Activated T-cell treated with anti-CD3 and anti-CD28 coated beads, Interleukin-2, amount 50 U/mL, for 24 hours (primary cell): ENCODE measurements at regions not wholly inside any gene's neighbourhood (a gene's known extent, or its start where the extent isn't known, plus 50 kb on each side); places are given as distances from the start of the nearest gene placed in this dataset.

Source experiments
- DNase-seq: peaks from one replicate; pipeline ENCODE4 v3.0.0-alpha.2; 2020
- H3K27ac Mint-ChIP-seq: 2 replicates; pipeline ENCODE4 v1.8.0; 2020; ENCODE audit warnings: mild to moderate bottlenecking, mixed read lengths
- H3K27me3 Mint-ChIP-seq: 2 replicates; pipeline ENCODE4 v1.8.0; 2020; ENCODE audit warnings: mixed read lengths
- H3K36me3 Mint-ChIP-seq: 2 replicates; pipeline ENCODE4 v1.8.0; 2020; ENCODE audit warnings: low read depth, mixed read lengths
- H3K4me1 Mint-ChIP-seq: 2 replicates; pipeline ENCODE4 v1.8.0; 2020; ENCODE audit warnings: low read depth, mixed read lengths
- H3K4me3 Mint-ChIP-seq: 2 replicates; pipeline ENCODE4 v1.8.0; 2020; ENCODE audit warnings: mild to moderate bottlenecking, moderate library complexity, mixed read lengths
- H3K9me3 Mint-ChIP-seq: 2 replicates; pipeline ENCODE4 v1.8.0; 2020; ENCODE audit warnings: mixed read lengths

GRCh38 chr12:34356233-34356987 lies 334.1 kb downstream of the ALG10 start:
- DNase-seq: no peak
- Mint-ChIP-seq H3K27ac (no peak overlapping the region), H3K27me3 (no peaks in the 10 kb centered on the region), H3K36me3 (no peaks in the 10 kb centered on the region), H3K4me1 (no peaks in the 10 kb centered on the region), H3K4me3 (no peak overlapping the region), H3K9me3 (no peaks in the 10 kb centered on the region)

- Mint-ChIP-seq H3K4me1 (no peaks in the 10 kb centered on the region), H3K27me3 (no peaks in the 10 kb centered on the region), H3K9me3 (peaks cover 5% of the 10 kb centered on the region), H3K36me3 (no peaks in the 10 kb centered on the region), H3K4me3 (no peak overlapping the region), H3K27ac (no peak overlapping the region)
- no peak for DNase-seq
These were observed 335.5 kb downstream of the ALG10 start for GRCh38 chr12:34357791-34358190.

DNA sequence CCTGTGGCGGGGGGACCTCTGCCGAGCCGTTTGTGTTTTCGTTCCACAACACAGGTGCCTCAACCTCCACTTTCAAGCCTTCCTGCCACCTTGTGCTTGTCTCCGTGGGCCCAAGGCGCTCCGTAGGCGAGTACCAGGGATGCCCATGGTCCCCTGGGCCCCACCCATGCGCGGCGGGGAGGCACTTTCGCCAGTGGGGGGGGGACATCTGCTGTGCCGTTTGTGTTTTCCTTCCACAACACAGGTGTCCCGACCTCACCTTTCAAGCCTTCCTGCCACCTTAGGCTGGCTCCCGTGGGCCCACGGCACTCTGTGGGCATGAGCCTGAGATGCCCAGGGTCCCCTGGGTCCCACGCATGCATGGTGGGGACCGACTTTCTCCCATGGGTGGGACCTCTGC lies 335.9 kb downstream of the ALG10 start:
- no peaks in the 10 kb centered on the region for H3K27me3 Mint-ChIP-seq
- H3K4me1 Mint-ChIP-seq: no peaks in the 10 kb centered on the region
- peaks cover 5% of the 10 kb centered on the region for H3K9me3 Mint-ChIP-seq
- H3K27ac Mint-ChIP-seq: no peak overlapping the region
- DNase-seq: no peak
- no peaks in the 10 kb centered on the region for H3K36me3 Mint-ChIP-seq
- H3K4me3 Mint-ChIP-seq: no peak overlapping the region

DNA sequence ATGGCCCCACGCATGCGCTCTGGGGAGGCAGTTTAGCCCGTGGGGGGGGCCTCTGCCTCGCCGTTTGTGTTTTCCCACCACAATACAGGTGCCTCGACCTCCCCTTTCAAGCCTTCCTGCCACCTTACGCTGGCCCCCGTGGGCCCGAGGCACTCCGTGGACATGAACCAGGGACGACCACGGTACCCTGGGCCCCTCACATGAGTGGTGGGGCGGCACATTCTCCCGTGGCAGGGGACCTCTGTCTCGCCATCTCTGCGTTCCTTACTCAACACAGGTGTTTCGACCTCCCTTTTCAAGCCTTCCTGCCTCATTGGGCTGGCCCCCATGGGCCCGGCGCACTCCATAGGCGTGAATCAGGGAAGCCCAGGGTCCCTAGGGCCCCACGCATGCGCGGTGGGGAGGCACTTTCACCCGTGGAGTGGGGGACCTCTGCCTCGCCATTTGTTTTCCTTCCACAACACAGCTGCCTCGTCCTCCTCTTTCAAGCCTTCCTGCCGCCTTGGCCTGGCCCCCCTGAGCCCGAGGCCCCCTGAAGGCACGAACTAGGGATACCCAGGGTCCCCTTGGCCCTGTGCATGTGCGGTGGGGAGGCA lies 339.5 kb downstream of the ALG10 start:
- no peak overlapping the region for H3K27ac Mint-ChIP-seq
- H3K36me3 Mint-ChIP-seq: no peaks in the 10 kb centered on the region
- no peak overlapping the region for H3K4me3 Mint-ChIP-seq
- H3K4me1 Mint-ChIP-seq: no peaks in the 10 kb centered on the region
- no peaks in the 10 kb centered on the region for H3K27me3 Mint-ChIP-seq
- no peak for DNase-seq
- peaks cover 16% of the 10 kb centered on the region for H3K9me3 Mint-ChIP-seq

GRCh38 chr12:34363050-34363673 lies 340.9 kb downstream of the ALG10 start:
- DNase-seq: no peak
- Mint-ChIP-seq H3K4me1 (no peaks in the 10 kb centered on the region), H3K4me3 (no peak overlapping the region), H3K36me3 (no peaks in the 10 kb centered on the region), H3K9me3 (peaks cover 21% of the 10 kb centered on the region), H3K27ac (no peak overlapping the region), H3K27me3 (no peaks in the 10 kb centered on the region)

DNA sequence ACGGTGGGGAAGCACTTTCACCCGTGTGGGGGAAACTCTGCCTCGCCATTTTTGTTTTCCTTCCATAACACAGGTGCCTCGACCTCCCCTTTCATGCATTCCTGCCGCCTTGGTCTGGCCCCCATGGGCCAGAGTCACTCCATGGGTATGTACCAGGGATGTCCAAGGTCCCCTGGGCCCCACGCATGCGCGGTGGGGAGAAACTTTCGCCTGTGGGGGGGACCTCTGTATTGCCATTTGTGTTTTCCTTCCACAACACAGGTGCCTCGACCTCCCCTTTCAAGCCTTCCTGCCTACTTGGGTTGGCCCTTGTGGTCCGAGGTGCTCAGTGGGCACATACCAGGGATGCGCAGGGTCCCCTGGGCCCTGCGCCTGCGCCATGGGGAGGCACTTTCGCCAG lies 345.8 kb downstream of the ALG10 start:
- Mint-ChIP-seq H3K27me3 (no peaks in the 10 kb centered on the region), H3K9me3 (peaks cover 43% of the 10 kb centered on the region), H3K36me3 (no peaks in the 10 kb centered on the region), H3K4me1 (no peaks in the 10 kb centered on the region), H3K4me3 (no peak overlapping the region), H3K27ac (no peak overlapping the region)
- DNase-seq: no peak

- no peak for DNase-seq
- Mint-ChIP-seq H3K27ac (no peak overlapping the region), H3K9me3 (peaks cover 38% of the 10 kb centered on the region), H3K4me1 (no peaks in the 10 kb centered on the region), H3K4me3 (no peak overlapping the region), H3K27me3 (no peaks in the 10 kb centered on the region), H3K36me3 (peaks cover 1% of the 10 kb centered on the region)
These were observed 348.8 kb downstream of the ALG10 start for GRCh38 chr12:34371050-34371449.

GRCh38 chr12:34372003-34372402 lies 349.7 kb downstream of the ALG10 start:
- Mint-ChIP-seq H3K4me3 (no peak overlapping the region), H3K9me3 (peaks cover 38% of the 10 kb centered on the region), H3K27ac (no peak overlapping the region), H3K36me3 (peaks cover 1% of the 10 kb centered on the region), H3K4me1 (no peaks in the 10 kb centered on the region), H3K27me3 (no peaks in the 10 kb centered on the region)
- no peak for DNase-seq

DNA sequence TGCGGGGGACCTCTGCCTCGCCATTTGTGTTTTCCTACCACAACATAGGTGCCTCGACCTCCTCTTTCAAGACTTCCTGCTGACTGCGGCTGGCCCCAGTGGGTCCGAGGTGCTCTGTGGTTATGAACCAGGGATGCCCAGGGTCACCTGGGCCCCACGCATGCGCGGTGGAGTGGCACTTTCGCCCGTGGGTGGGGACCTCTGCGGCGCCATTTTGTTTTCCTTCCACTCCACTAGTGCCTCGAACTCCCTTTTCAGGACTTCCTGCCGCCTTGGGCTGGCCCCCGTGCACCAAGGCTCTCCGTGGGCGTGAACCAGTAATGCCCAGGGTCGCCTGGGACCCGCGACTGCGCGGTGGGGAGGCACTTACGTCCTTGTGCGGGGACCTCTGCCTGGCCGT lies 351.6 kb downstream of the ALG10 start:
- no peak for DNase-seq
- H3K4me1 Mint-ChIP-seq: no peaks in the 10 kb centered on the region
- H3K9me3 Mint-ChIP-seq: peaks cover 39% of the 10 kb centered on the region
- no peaks in the 10 kb centered on the region for H3K27me3 Mint-ChIP-seq
- H3K27ac Mint-ChIP-seq: no peak overlapping the region
- H3K4me3 Mint-ChIP-seq: no peak overlapping the region
- H3K36me3 Mint-ChIP-seq: peaks cover 1% of the 10 kb centered on the region

GRCh38 chr12:34376133-34376799 lies 354.0 kb downstream of the ALG10 start:
- no peaks in the 10 kb centered on the region for H3K4me1 Mint-ChIP-seq
- H3K4me3 Mint-ChIP-seq: no peak overlapping the region
- H3K36me3 Mint-ChIP-seq: peaks cover 4% of the 10 kb centered on the region
- DNase-seq: no peak
- H3K27ac Mint-ChIP-seq: no peak overlapping the region
- no peaks in the 10 kb centered on the region for H3K27me3 Mint-ChIP-seq
- H3K9me3 Mint-ChIP-seq: peaks cover 35% of the 10 kb centered on the region

DNA sequence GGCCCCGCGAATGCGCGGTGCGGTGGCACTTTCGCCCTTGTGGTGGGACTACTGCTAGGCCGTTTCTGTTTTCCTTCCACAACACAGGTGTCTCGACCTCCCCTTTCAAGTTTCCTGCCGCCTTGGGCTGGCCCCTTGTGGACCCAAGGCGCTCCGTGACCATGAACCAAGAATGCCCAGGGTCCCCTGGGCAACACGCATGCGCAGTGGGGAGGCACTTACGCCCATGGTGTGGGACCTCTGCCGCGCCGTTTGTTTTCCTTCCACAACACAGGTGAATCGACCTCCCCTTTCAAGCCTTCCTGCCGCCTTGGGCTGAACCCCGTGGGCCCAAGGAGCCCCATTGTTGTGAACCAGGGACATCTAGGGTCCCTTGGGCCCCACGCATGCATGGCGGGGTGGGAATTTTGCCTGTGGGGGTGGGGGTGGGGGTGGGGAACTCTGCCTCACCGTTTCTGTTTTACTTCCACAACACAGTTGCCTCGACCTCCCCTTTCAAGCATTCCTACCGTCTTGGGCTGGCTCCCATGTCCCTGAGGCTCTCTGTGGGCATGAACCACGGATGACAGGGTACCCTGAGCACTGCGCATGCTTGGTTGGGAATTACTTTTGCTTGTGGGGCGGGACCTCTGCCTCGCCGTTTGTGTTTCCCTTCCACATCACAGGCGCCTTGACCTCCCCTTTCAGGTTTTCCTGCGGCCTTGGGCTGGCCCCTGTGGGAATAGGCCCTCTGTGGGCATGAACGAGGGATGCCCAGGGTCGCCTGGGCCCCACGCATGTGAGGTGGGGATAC lies 355.1 kb downstream of the ALG10 start:
- H3K9me3 Mint-ChIP-seq: peaks cover 32% of the 10 kb centered on the region
- no peak for DNase-seq
- no peaks in the 10 kb centered on the region for H3K27me3 Mint-ChIP-seq
- H3K4me3 Mint-ChIP-seq: no peak overlapping the region
- peaks cover 4% of the 10 kb centered on the region for H3K36me3 Mint-ChIP-seq
- H3K27ac Mint-ChIP-seq: no peak overlapping the region
- no peaks in the 10 kb centered on the region for H3K4me1 Mint-ChIP-seq

- Mint-ChIP-seq H3K27me3 (no peaks in the 10 kb centered on the region), H3K27ac (no peak overlapping the region), H3K9me3 (peaks cover 21% of the 10 kb centered on the region), H3K36me3 (peaks cover 2% of the 10 kb centered on the region), H3K4me1 (no peaks in the 10 kb centered on the region), H3K4me3 (no peak overlapping the region)
- DNase-seq: no peak
These were observed 356.8 kb downstream of the ALG10 start for GRCh38 chr12:34379142-34379541.

GRCh38 chr12:34384693-34385092 lies 362.4 kb downstream of the ALG10 start:
- Mint-ChIP-seq H3K27me3 (no peaks in the 10 kb centered on the region), H3K9me3 (peaks cover 20% of the 10 kb centered on the region), H3K4me3 (no peak overlapping the region), H3K4me1 (no peaks in the 10 kb centered on the region), H3K27ac (no peak overlapping the region), H3K36me3 (peaks cover 2% of the 10 kb centered on the region)
- DNase-seq: no peak

DNA sequence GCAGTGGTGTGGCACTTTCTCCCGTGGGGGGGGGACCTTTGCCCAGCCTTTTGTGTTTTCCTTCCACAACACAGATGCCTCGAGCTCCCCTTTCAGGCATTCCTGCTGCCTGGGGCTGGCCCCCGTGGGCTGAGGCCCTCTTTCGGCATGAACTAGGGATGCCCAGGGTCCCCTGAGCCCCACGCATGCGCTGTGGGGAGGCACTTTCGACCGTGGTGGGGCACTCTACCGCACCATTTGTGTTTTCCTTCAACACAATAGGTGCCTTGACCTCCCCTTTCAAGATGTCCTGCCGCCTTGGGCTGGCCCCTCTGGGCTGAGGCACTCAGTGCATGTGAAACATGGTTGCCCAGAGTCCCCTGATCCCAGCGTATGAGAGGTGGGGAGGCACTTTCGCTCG lies 363.7 kb downstream of the ALG10 start:
- no peaks in the 10 kb centered on the region for H3K4me1 Mint-ChIP-seq
- DNase-seq: no peak
- peaks cover 15% of the 10 kb centered on the region for H3K9me3 Mint-ChIP-seq
- no peak overlapping the region for H3K27ac Mint-ChIP-seq
- H3K27me3 Mint-ChIP-seq: no peaks in the 10 kb centered on the region
- H3K4me3 Mint-ChIP-seq: no peak overlapping the region
- no peaks in the 10 kb centered on the region for H3K36me3 Mint-ChIP-seq
